HCT116 (cell line): ENCODE measurements at regions not wholly inside any gene's neighbourhood (a gene's known extent, or its start where the extent isn't known, plus 50 kb on each side); places are given as distances from the start of the nearest gene placed in this dataset.
"Not testable (repeated sequence)": the region's sequence is repeated elsewhere in the genome, so short reads cannot be mapped to it uniquely, and the experiment has no call there.

Experiments used
- CBX3 ChIP-seq: IDR thresholded peaks from 2 replicates; pipeline ENCODE4 v1.6.1; 2012; ENCODE audit warnings: low read depth
- EGR1 ChIP-seq: IDR thresholded peaks from 2 replicates; pipeline ENCODE4 v1.6.1; 2012; ENCODE audit warnings: low read depth
- ELF1 ChIP-seq: IDR thresholded peaks from 2 replicates; pipeline ENCODE4 v1.6.1; 2012; ENCODE audit warnings: low read depth, borderline replicate concordance
- EZH2 ChIP-seq: fragments of 200-600 bp; sonication (generic); IDR thresholded peaks from 2 replicates; pipeline ENCODE4 v1.6.1; 2017; ENCODE audit warnings: antibody characterized with exemption, mixed run types
- EZH2phosphoT487 ChIP-seq: fragments of 200-600 bp; IDR thresholded peaks from 2 replicates; pipeline ENCODE4 v1.6.1; 2018; ENCODE audit warnings: antibody characterized with exemption, borderline replicate concordance
- FOSL1 ChIP-seq: IDR thresholded peaks from 2 replicates; pipeline ENCODE4 v1.6.1; 2012; ENCODE audit warnings: low read depth
- POLR2A ChIP-seq: IDR thresholded peaks from 2 replicates; pipeline ENCODE4 v1.7.0; 2011; ENCODE audit warnings: borderline replicate concordance; ENCODE audit not compliant: insufficient read depth, insufficient read length; ENCODE audit errors: extremely low read depth
- POLR2AphosphoS5 ChIP-seq: IDR thresholded peaks from 2 replicates; pipeline ENCODE4 v1.6.1; 2011; ENCODE audit warnings: mild to moderate bottlenecking, low read depth, low read length, moderate library complexity
- TCF7L2 ChIP-seq: IDR thresholded peaks from 2 replicates; pipeline ENCODE4 v1.7.0; 2011; ENCODE audit warnings: borderline replicate concordance, inconsistent platforms; ENCODE audit not compliant: insufficient read depth, insufficient read length; ENCODE audit errors: extremely low read depth
- ZFX ChIP-seq: fragments of 450-650 bp; IDR thresholded peaks from 2 replicates; pipeline ENCODE4 v1.6.1; 2017
- ZNF274 ChIP-seq: fragments of 200-500 bp; sonication (Bioruptor generic); IDR thresholded peaks from 2 replicates; pipeline ENCODE4 v1.6.1; 2014; ENCODE audit warnings: mild to moderate bottlenecking, low read depth, low read length, inconsistent platforms
- TF ChIP-seq, protein P1 (sequence below), 3 experiments: fragments of 200-600 bp in 1 of 3; sonication (generic) in 1 of 3; IDR thresholded peaks in 2 of 3; conservative IDR thresholded peaks in 1 of 3; 2 replicates each; pipeline ENCODE4 v1.5.1; 2012 to 2017; ENCODE audit warnings: low read depth in 2 of 3, low read length in 2 of 3, antibody characterized with exemption in 1 of 3, borderline replicate concordance in 1 of 3, control low read depth in 1 of 3, mild to moderate bottlenecking in 1 of 3, mixed read lengths in 1 of 3, mixed run types in 1 of 3, moderate library complexity in 1 of 3; ENCODE audit not compliant: insufficient read depth in 1 of 3
- TF ChIP-seq, protein P2 (sequence below): IDR thresholded peaks from 2 replicates; pipeline ENCODE4 v1.6.1; 2012
- TF ChIP-seq, protein P3 (sequence below): IDR thresholded peaks from 2 replicates; pipeline ENCODE4 v1.6.1; 2012; ENCODE audit warnings: low read depth

DNA sequence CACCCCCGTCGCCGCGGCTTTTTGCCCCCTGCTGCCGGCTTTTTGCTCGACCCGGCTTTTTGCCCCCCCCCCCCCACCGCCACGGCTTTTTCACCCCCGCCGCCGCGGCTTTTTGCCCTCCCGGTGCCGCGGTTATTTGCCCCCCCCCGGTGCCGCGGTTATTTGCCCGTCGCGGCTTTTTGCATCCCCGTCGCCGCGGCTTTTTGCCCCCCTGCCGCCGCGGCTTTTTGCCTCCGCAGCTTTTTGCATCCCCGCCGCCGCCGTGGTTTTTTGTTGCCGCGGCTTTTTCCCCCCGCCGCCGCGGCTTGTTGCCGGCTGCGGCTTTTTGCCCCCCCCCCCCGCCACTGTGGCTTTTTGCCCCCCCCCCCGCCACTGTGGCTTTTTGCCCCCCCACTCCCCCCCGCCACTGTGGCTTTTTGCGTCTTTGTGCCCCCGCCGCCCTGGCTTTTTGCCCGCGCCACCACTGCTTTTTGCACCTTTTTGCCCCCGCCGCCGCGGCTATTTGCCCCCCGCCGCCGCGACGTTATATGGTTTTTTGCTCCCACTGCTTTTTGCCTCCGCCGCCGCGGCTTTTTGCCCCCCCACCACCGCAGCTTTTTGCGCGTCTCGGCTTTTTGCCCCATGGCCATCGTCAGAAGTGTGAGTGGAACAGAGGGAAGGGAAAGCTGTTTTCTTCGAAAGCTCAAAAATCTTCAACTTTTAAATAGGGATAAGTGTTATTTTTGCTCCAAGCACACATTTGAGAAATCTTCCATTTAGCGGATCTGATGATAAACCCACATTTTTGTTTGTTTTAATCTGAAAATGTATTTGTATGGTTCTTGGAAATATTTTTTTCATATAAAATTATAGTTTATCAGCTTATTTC lies 2787.6 kb downstream of the RPIA start:
- TF ChIP-seq, protein P1, sequence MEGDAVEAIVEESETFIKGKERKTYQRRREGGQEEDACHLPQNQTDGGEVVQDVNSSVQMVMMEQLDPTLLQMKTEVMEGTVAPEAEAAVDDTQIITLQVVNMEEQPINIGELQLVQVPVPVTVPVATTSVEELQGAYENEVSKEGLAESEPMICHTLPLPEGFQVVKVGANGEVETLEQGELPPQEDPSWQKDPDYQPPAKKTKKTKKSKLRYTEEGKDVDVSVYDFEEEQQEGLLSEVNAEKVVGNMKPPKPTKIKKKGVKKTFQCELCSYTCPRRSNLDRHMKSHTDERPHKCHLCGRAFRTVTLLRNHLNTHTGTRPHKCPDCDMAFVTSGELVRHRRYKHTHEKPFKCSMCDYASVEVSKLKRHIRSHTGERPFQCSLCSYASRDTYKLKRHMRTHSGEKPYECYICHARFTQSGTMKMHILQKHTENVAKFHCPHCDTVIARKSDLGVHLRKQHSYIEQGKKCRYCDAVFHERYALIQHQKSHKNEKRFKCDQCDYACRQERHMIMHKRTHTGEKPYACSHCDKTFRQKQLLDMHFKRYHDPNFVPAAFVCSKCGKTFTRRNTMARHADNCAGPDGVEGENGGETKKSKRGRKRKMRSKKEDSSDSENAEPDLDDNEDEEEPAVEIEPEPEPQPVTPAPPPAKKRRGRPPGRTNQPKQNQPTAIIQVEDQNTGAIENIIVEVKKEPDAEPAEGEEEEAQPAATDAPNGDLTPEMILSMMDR (IDR thresholded peaks at IDR 0.05 in 2 of 3, conservative IDR thresholded peaks at IDR 0.05 in 1 of 3; ENCODE audit: borderline replicate concordance in 1 of 3, insufficient read depth in 1 of 3, low read depth in 2 of 3, low read length in 2 of 3): not testable (repeated sequence)
- not testable (repeated sequence) for TF ChIP-seq EZH2phosphoT487, POLR2A, POLR2AphosphoS5, EZH2, ZNF274, ELF1, FOSL1, CBX3, ZFX, EGR1, TCF7L2
- TF ChIP-seq, protein P2, sequence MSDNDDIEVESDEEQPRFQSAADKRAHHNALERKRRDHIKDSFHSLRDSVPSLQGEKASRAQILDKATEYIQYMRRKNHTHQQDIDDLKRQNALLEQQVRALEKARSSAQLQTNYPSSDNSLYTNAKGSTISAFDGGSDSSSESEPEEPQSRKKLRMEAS: not testable (repeated sequence)
- TF ChIP-seq, protein P3, sequence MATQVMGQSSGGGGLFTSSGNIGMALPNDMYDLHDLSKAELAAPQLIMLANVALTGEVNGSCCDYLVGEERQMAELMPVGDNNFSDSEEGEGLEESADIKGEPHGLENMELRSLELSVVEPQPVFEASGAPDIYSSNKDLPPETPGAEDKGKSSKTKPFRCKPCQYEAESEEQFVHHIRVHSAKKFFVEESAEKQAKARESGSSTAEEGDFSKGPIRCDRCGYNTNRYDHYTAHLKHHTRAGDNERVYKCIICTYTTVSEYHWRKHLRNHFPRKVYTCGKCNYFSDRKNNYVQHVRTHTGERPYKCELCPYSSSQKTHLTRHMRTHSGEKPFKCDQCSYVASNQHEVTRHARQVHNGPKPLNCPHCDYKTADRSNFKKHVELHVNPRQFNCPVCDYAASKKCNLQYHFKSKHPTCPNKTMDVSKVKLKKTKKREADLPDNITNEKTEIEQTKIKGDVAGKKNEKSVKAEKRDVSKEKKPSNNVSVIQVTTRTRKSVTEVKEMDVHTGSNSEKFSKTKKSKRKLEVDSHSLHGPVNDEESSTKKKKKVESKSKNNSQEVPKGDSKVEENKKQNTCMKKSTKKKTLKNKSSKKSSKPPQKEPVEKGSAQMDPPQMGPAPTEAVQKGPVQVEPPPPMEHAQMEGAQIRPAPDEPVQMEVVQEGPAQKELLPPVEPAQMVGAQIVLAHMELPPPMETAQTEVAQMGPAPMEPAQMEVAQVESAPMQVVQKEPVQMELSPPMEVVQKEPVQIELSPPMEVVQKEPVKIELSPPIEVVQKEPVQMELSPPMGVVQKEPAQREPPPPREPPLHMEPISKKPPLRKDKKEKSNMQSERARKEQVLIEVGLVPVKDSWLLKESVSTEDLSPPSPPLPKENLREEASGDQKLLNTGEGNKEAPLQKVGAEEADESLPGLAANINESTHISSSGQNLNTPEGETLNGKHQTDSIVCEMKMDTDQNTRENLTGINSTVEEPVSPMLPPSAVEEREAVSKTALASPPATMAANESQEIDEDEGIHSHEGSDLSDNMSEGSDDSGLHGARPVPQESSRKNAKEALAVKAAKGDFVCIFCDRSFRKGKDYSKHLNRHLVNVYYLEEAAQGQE: not testable (repeated sequence)
